ENCODE measurements at regions not wholly inside any gene's neighbourhood (a gene's known extent, or its start where the extent isn't known, plus 50 kb on each side); places are given as distances from the start of the nearest gene placed in this dataset.

DNA sequence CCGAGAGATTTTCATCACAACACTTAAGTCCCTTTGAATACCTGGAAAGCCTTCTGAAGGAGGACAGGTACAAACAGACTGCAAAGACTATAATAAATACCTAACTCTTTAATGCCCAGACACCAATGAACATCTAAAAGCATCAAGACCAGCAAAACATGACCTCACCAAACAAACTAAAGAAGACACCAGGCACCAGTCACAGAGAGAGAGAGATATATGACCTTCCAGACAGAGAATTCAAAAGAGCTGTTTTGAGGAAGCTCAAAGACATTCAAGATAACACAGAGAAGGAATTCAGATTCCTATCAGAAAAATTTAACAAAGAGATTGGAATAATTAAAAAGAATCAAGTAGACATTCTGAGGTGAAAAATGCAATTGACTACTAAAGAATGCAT, 50.6 kb upstream of the ACADM start (continued):
- TF ChIP-seq, protein P1, sequence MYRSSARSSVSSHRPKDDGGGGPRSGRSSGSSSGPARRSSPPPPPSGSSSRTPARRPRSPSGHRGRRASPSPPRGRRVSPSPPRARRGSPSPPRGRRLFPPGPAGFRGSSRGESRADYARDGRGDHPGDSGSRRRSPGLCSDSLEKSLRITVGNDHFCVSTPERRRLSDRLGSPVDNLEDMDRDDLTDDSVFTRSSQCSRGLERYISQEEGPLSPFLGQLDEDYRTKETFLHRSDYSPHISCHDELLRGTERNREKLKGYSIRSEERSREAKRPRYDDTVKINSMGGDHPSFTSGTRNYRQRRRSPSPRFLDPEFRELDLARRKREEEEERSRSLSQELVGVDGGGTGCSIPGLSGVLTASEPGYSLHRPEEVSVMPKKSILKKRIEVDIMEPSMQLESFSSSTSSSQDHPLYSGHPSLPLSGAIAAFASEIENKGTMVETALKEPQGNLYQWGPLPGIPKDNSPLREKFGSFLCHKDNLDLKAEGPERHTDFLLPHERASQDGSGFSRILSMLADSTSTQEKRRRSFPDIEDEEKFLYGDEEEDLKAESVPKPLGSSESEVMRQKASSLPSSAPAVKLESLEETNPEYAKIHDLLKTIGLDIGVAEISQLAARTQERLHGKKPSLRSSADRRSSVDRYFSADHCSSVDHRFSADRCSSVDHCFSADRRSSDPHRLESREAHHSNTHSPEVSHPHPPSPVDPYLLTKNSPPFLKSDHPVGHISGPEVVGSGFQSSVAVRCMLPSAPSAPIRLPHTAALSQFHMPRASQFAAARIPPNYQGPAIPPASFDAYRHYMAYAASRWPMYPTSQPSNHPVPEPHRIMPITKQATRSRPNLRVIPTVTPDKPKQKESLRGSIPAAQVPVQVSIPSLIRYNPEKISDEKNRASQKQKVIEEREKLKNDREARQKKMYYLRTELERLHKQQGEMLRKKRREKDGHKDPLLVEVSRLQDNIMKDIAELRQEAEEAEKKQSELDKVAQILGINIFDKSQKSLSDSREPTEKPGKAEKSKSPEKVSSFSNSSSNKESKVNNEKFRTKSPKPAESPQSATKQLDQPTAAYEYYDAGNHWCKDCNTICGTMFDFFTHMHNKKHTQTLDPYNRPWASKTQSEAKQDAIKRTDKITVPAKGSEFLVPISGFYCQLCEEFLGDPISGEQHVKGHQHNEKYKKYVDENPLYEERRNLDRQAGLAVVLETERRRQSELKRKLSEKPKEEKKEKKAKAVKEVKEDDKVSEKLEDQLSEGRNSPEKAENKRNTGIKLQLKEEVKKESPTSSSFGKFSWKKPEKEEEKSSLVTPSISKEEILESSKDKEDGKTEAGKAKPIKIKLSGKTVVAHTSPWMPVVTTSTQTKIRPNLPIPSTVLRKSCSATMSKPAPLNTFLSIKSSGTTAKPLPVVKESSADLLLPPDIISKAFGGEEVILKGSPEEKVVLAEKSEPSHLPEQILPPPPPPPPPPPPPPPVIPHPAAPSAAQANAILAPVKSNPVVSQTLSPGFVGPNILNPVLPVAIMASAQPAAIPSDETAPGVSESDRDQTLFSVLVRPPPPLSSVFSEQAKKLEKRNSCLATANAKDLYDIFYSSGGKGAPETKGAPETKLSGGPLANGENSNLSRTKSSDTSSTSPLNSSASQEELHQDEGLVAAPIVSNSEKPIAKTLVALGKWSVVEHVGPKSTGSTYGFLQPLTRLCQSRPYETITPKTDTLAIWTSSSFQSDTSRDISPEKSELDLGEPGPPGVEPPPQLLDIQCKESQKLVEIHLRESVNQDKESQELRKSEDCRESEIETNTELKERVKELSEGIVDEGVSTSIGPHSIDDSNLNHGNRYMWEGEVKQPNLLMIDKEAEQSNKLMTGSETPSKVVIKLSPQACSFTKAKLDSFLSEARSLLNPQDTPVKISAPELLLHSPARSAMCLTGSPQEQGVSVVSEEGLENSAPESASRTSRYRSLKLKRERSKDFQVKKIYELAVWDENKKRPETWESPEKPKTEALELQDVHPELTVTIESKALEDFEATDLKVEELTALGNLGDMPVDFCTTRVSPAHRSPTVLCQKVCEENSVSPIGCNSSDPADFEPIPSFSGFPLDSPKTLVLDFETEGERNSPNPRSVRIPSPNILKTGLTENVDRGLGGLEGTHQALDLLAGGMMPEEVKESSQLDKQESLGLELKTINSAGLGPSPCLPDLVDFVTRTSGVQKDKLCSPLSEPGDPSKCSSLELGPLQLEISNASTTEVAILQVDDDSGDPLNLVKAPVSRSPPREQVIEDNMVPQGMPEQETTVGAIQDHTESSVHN (CRISPR knock-in tag; IDR thresholded peaks at IDR 0.05) = no peak
- TF ChIP-seq ZNF710 (CRISPR knock-in tag; IDR thresholded peaks at IDR 0.05; ENCODE audit: borderline replicate concordance) (no peak), MXD4 (CRISPR knock-in tag; IDR thresholded peaks at IDR 0.05) (no peak), RARG (CRISPR knock-in tag; IDR thresholded peaks at IDR 0.05; ENCODE audit: low read depth) (no peak), ZNF235 (CRISPR knock-in tag; IDR thresholded peaks at IDR 0.05; ENCODE audit: borderline replicate concordance) (no peak), KAT2B (IDR thresholded peaks at IDR 0.05; ENCODE audit: borderline replicate concordance, low read depth, low read length) (no peak), ZMYM4 (CRISPR knock-in tag; IDR thresholded peaks at IDR 0.05) (no peak), ZBTB3 (CRISPR knock-in tag; IDR thresholded peaks at IDR 0.05; ENCODE audit: borderline replicate concordance, low read depth) (no peak), HDAC1 (CRISPR knock-in tag; IDR thresholded peaks at IDR 0.05) (no peak), CEBPB (IDR thresholded peaks at IDR 0.05; ENCODE audit: borderline replicate concordance, low read depth, low read length) (no peak), NCOA1 (CRISPR knock-in tag; IDR thresholded peaks at IDR 0.05) (no peak)
